K562 (cell line): ENCODE measurements at regions not wholly inside any gene's neighbourhood (a gene's known extent, or its start where the extent isn't known, plus 50 kb on each side); places are given as distances from the start of the nearest gene placed in this dataset.

Experiments used
- CHD1 ChIP-seq: fragments of 200-600 bp; sonication (generic); IDR thresholded peaks from one replicate; pipeline ENCODE4 v1.6.1; 2012; ENCODE audit warnings: mild to moderate bottlenecking, moderate library complexity, low read length, inconsistent platforms
- CTCF ChIP-seq, 3 experiments: IDR thresholded peaks in 2 of 3; conservative IDR thresholded peaks in 1 of 3; 2 replicates each; pipeline ENCODE4 v1.5.1; 2011 to 2012; ENCODE audit warnings: low read length in 3 of 3, mild to moderate bottlenecking in 3 of 3, control low read depth in 2 of 3, improper control_type of control experiment in 1 of 3, inconsistent platforms in 1 of 3, low read depth in 1 of 3, mixed read lengths in 1 of 3, moderate library complexity in 1 of 3; ENCODE audit not compliant: insufficient read depth in 2 of 3
- GABPA ChIP-seq: fragments of 200-800 bp; sonication (Bioruptor generic); conservative IDR thresholded peaks from 2 replicates; pipeline ENCODE4 v1.6.1; 2016; ENCODE audit warnings: low read depth, missing genetic modification characterization, missing compliant biosample characterization
- JUN ChIP-seq, 2 experiments: sonication (generic) in 1 of 2; formaldehyde crosslinking in 1 of 2; IDR thresholded peaks; 2 replicates each; pipeline versions ENCODE4 v1.6.1 to v1.8.0; 2012 to 2022; ENCODE audit warnings: borderline replicate concordance in 2 of 2, mild to moderate bottlenecking in 2 of 2, improper control_type of control experiment in 1 of 2, low read depth in 1 of 2, low read length in 1 of 2, missing genetic modification reagents in 1 of 2
- MITF ChIP-seq: IDR thresholded peaks from 2 replicates; pipeline ENCODE4 v1.6.1; 2014; ENCODE audit warnings: antibody characterized with exemption
- PBX2 ChIP-seq, 2 experiments: IDR thresholded peaks in 1 of 2; conservative IDR thresholded peaks in 1 of 2; 2 replicates each; pipeline ENCODE4 v1.6.1; 2016; ENCODE audit warnings: low read depth in 2 of 2, mild to moderate bottlenecking in 1 of 2, missing compliant biosample characterization in 1 of 2, missing genetic modification characterization in 1 of 2, moderate library complexity in 1 of 2
- SAP30 ChIP-seq: fragments of 200-600 bp; sonication (generic); IDR thresholded peaks from 2 replicates; pipeline ENCODE4 v1.6.1; 2012; ENCODE audit warnings: borderline replicate concordance, low read depth, mild to moderate bottlenecking, moderate library complexity, low read length, control low read depth, inconsistent platforms; ENCODE audit not compliant: insufficient read depth, poor library complexity, severe bottlenecking
- SMARCA5 ChIP-seq: fragments of 450-650 bp; IDR thresholded peaks from 2 replicates; pipeline ENCODE4 v1.6.1; 2016
- SMARCE1 ChIP-seq: fragments of 450-650 bp; IDR thresholded peaks from 2 replicates; pipeline ENCODE4 v1.7.1; 2016; ENCODE audit warnings: mild to moderate bottlenecking
- SP2 ChIP-seq: IDR thresholded peaks from 2 replicates; pipeline ENCODE4 v1.6.1; 2011; ENCODE audit warnings: mild to moderate bottlenecking, low read depth, low read length, moderate library complexity; ENCODE audit not compliant: poor library complexity, severe bottlenecking; ENCODE audit errors: extremely low read depth
- UBTF ChIP-seq, 2 experiments: IDR thresholded peaks; 2 replicates each; pipeline ENCODE4 v1.6.1; 2012; ENCODE audit warnings: improper control_type of control experiment in 2 of 2, low read depth in 2 of 2, low read length in 2 of 2, borderline replicate concordance in 1 of 2
- ZBTB5 ChIP-seq: fragments of 450-650 bp; IDR thresholded peaks from 2 replicates; pipeline ENCODE4 v1.6.1; 2017; ENCODE audit warnings: antibody characterized with exemption
- ZC3H4 ChIP-seq: sonication (generic); formaldehyde crosslinking; IDR thresholded peaks from 2 replicates; pipeline ENCODE4 v1.9.0; 2021; ENCODE audit warnings: missing genetic modification reagents, borderline replicate concordance
- ZNF12 ChIP-seq: sonication (generic); formaldehyde crosslinking; IDR thresholded peaks from 2 replicates; pipeline ENCODE4 v1.4.0; 2020; ENCODE audit warnings: mild to moderate bottlenecking, missing genetic modification reagents
- ZNF23 ChIP-seq: fragments of 250-450 bp; sonication (Bioruptor Pico); IDR thresholded peaks from 2 replicates; pipeline ENCODE4 v1.4.0; 2020; ENCODE audit warnings: mild to moderate bottlenecking

- TF ChIP-seq CTCF (IDR thresholded peaks at IDR 0.05 in 2 of 3, conservative IDR thresholded peaks at IDR 0.05 in 1 of 3; ENCODE audit: insufficient read depth in 2 of 3, low read depth in 1 of 3, low read length in 3 of 3) (no peak), ZNF12 (CRISPR knock-in tag) (no peak), SAP30 (no peak), SMARCE1 (peak; percentile 94), UBTF (IDR thresholded peaks at IDR 0.05; ENCODE audit: borderline replicate concordance in 1 of 2, low read depth in 2 of 2, low read length in 2 of 2) (no peak), PBX2 (CRISPR knock-in tag; IDR thresholded peaks at IDR 0.05; ENCODE audit: low read depth) (no peak), PBX2 (tag; conservative IDR thresholded peaks at IDR 0.05; ENCODE audit: low read depth) (no peak), ZBTB5 (peak; percentile 76; the same call in 1 of the 2 replicates), ZC3H4 (no peak), SMARCA5 (no peak), GABPA (tag) (no peak), ZNF23 (CRISPR knock-in tag) (no peak), MITF (0 out of 2 replicates have a peak, but pooled peaks have one; percentile 31), SP2 (no peak), JUN (IDR thresholded peaks at IDR 0.05; ENCODE audit: borderline replicate concordance, low read depth, low read length) (peak; percentile 75; the same call in 1 of the 2 replicates), JUN (CRISPR knock-in tag; IDR thresholded peaks at IDR 0.05; ENCODE audit: borderline replicate concordance) (peak; percentile 46; the same call in 1 of the 2 replicates), CHD1 (no peak)
These were observed 123.8 kb downstream of the TMEM174 start (continued) for GRCh38 chr5:73296772-73297171.
